OCI-LY1 (cell line): ENCODE measurements at regions not wholly inside any gene's neighbourhood (a gene's known extent, or its start where the extent isn't known, plus 50 kb on each side); places are given as distances from the start of the nearest gene placed in this dataset.

Source experiments
- H2AFZ ChIP-seq: fragments of 200-600 bp; sonication (generic), shearing (Covaris generic); 2 replicates; pipeline ENCODE4 v1.6.0; 2014; ENCODE audit warnings: antibody characterized with exemption, mild to moderate bottlenecking, low read length
- H3F3A ChIP-seq: fragments of 200-600 bp; sonication (generic), shearing (Covaris generic); 2 replicates; pipeline ENCODE4 v1.6.0; 2014; ENCODE audit warnings: mild to moderate bottlenecking, antibody characterized with exemption, low read length, moderate library complexity; ENCODE audit not compliant: insufficient read depth
- H3K27ac ChIP-seq: fragments of 200-600 bp; sonication (generic); 2 replicates; pipeline ENCODE4 v1.5.1; 2014; ENCODE audit warnings: low read length, mixed run types, mild to moderate bottlenecking, low read depth; ENCODE audit not compliant: poor library complexity, severe bottlenecking
- H3K27me3 ChIP-seq: fragments of 200-600 bp; sonication (generic); 2 replicates; pipeline ENCODE4 v1.6.0; 2014; ENCODE audit warnings: antibody characterized with exemption, mild to moderate bottlenecking, low read length, moderate library complexity; ENCODE audit not compliant: insufficient read depth
- H3K36me3 ChIP-seq: fragments of 200-600 bp; sonication (generic); 2 replicates; pipeline ENCODE4 v1.6.1; 2014; ENCODE audit warnings: mild to moderate bottlenecking, antibody characterized with exemption, low read length, moderate library complexity, mixed read lengths; ENCODE audit not compliant: insufficient read depth
- H3K4me1 ChIP-seq: fragments of 200-600 bp; sonication (generic); 2 replicates; pipeline ENCODE4 v1.5.1; 2014; ENCODE audit warnings: mild to moderate bottlenecking, low read length, moderate library complexity; ENCODE audit not compliant: insufficient read depth, severe bottlenecking
- H3K4me2 ChIP-seq: fragments of 200-600 bp; sonication (generic), shearing (Covaris generic); 2 replicates; pipeline ENCODE4 v1.6.1; 2014; ENCODE audit warnings: low read length
- H3K4me3 ChIP-seq: fragments of 200-600 bp; sonication (generic); 2 replicates; pipeline ENCODE4 v1.5.1; 2014; ENCODE audit warnings: low read length, low read depth, mild to moderate bottlenecking, mixed read lengths; ENCODE audit not compliant: poor library complexity, severe bottlenecking
- H3K79me2 ChIP-seq: fragments of 200-600 bp; shearing (Covaris generic); 2 replicates; pipeline ENCODE4 v1.6.1; 2016; ENCODE audit warnings: mixed run types, low read length, mixed read lengths; ENCODE audit not compliant: insufficient read depth
- H3K9ac ChIP-seq: fragments of 200-600 bp; sonication (generic), shearing (Covaris generic); 2 replicates; pipeline ENCODE4 v1.6.1; 2014; ENCODE audit warnings: mild to moderate bottlenecking, low read length, mixed read lengths
- H3K9me2 ChIP-seq: fragments of 200-600 bp; sonication (generic), shearing (Covaris generic); 2 replicates; pipeline ENCODE4 v1.6.1; 2014; ENCODE audit warnings: low read depth, mild to moderate bottlenecking, low read length, mixed read lengths
- H3K9me3 ChIP-seq: fragments of 200-600 bp; shearing (Covaris generic); 2 replicates; pipeline ENCODE4 v1.6.1; 2014; ENCODE audit warnings: low read length, mixed read lengths
- H4K20me1 ChIP-seq: fragments of 200-600 bp; sonication (generic), shearing (Covaris generic); 2 replicates; pipeline ENCODE4 v1.6.0; 2016; ENCODE audit warnings: mild to moderate bottlenecking, low read length; ENCODE audit not compliant: insufficient read depth
- CTCF ChIP-seq: fragments of 200-600 bp; sonication (generic), shearing (Covaris generic); IDR thresholded peaks from 2 replicates; pipeline ENCODE4 v1.5.1; 2017; ENCODE audit warnings: mild to moderate bottlenecking, antibody characterized with exemption, low read length, moderate library complexity, mixed read lengths
- EZH2 ChIP-seq: fragments of 200-600 bp; sonication (generic), shearing (Covaris generic); IDR thresholded peaks from 2 replicates; pipeline ENCODE4 v1.8.0; 2017; ENCODE audit warnings: borderline replicate concordance, mixed run types, mild to moderate bottlenecking, antibody characterized with exemption, low read length, moderate library complexity, mixed read lengths

GRCh38 chr22:47724751-47725150, 962.3 kb downstream of the TBC1D22A start:
- no peaks in the 10 kb centered on the region for H3K36me3 ChIP-seq
- H3K4me3 ChIP-seq = no peak overlapping the region
- no peak for TF ChIP-seq CTCF
- no peak for TF ChIP-seq EZH2
- H3K4me1 ChIP-seq = no peaks in the 10 kb centered on the region
- no peaks in the 10 kb centered on the region for H4K20me1 ChIP-seq
- no peaks in the 10 kb centered on the region for H3K27me3 ChIP-seq
- H3K79me2 ChIP-seq = no peaks in the 10 kb centered on the region
- no peak overlapping the region for H2AFZ ChIP-seq
- no peaks in the 10 kb centered on the region for H3F3A ChIP-seq
- H3K27ac ChIP-seq = no peak overlapping the region
- no peaks in the 10 kb centered on the region for H3K9me2 ChIP-seq
- H3K4me2 ChIP-seq = no peak overlapping the region
- no peaks in the 10 kb centered on the region; the same call in 1 of the 2 replicates for H3K9me3 ChIP-seq
- H3K9ac ChIP-seq = no peak overlapping the region

GRCh38 chr22:47724030-47724429, 961.6 kb downstream of the TBC1D22A start:
- no peak overlapping the region for H3K9ac ChIP-seq
- H3F3A ChIP-seq = no peaks in the 10 kb centered on the region
- H3K27ac ChIP-seq = no peak overlapping the region
- H3K4me1 ChIP-seq = no peaks in the 10 kb centered on the region
- no peaks in the 10 kb centered on the region; the same call in 1 of the 2 replicates for H3K9me3 ChIP-seq
- H2AFZ ChIP-seq = no peak overlapping the region
- no peaks in the 10 kb centered on the region for H3K79me2 ChIP-seq
- TF ChIP-seq EZH2 = no peak
- no peak overlapping the region for H3K4me3 ChIP-seq
- no peaks in the 10 kb centered on the region for H4K20me1 ChIP-seq
- no peaks in the 10 kb centered on the region for H3K27me3 ChIP-seq
- no peaks in the 10 kb centered on the region for H3K36me3 ChIP-seq
- H3K9me2 ChIP-seq = no peaks in the 10 kb centered on the region
- no peak overlapping the region for H3K4me2 ChIP-seq

GRCh38 chr22:47718337-47718736, 955.9 kb downstream of the TBC1D22A start:
- Histone ChIP-seq H3K4me2 (no peak overlapping the region), H3K27ac (no peak overlapping the region), H3K27me3 (no peaks in the 10 kb centered on the region), H3K9me2 (no peaks in the 10 kb centered on the region), H3K9ac (no peak overlapping the region), H3K4me1 (peaks cover 8% of the 10 kb centered on the region), H2AFZ (no peak overlapping the region), H3F3A (no peaks in the 10 kb centered on the region), H4K20me1 (no peaks in the 10 kb centered on the region), H3K9me3 (no peaks in the 10 kb centered on the region; the same call in 1 of the 2 replicates), H3K79me2 (no peaks in the 10 kb centered on the region), H3K4me3 (no peak overlapping the region), H3K36me3 (no peaks in the 10 kb centered on the region)
- TF ChIP-seq EZH2 (no peak), CTCF (no peak)

- H3K4me1 ChIP-seq = peaks cover 8% of the 10 kb centered on the region
- no peak overlapping the region for H3K27ac ChIP-seq
- H3K4me3 ChIP-seq = no peak overlapping the region
- no peaks in the 10 kb centered on the region for H3K27me3 ChIP-seq
- no peak overlapping the region for H2AFZ ChIP-seq
- no peaks in the 10 kb centered on the region for H3F3A ChIP-seq
- no peak overlapping the region for H3K9ac ChIP-seq
- H4K20me1 ChIP-seq = no peaks in the 10 kb centered on the region
- H3K79me2 ChIP-seq = no peaks in the 10 kb centered on the region
- no peaks in the 10 kb centered on the region for H3K9me2 ChIP-seq
- H3K9me3 ChIP-seq = no peaks in the 10 kb centered on the region; the same call in 1 of the 2 replicates
- TF ChIP-seq CTCF (no peak), EZH2 (no peak)
- no peaks in the 10 kb centered on the region for H3K36me3 ChIP-seq
- no peak overlapping the region for H3K4me2 ChIP-seq
Observed at GRCh38 chr22:47716890-47717615, 954.6 kb downstream of the TBC1D22A start.
